IMR-90 (cell line): ENCODE measurements at regions not wholly inside any gene's neighbourhood (a gene's known extent, or its start where the extent isn't known, plus 50 kb on each side); places are given as distances from the start of the nearest gene placed in this dataset.

Source experiments
- ATAC-seq: fragments of 200-7000 bp; cut with Tn5 transposase; 2 replicates; pipeline ENCODE4 v1.9.1; 2020; ENCODE audit warnings: low read depth, mild to moderate bottlenecking, moderate library complexity
- BruUV-seq: library from RNA; stranded (reverse); fragments of 400-500 nt; replicated peaks from 2 replicates; lab custom pipeline; 2021; lab: Mats Ljungman, UMichigan
- CTCF ChIA-PET: fragments of 300-600 bp; formaldehyde crosslinking; extraction: SDS; loops from one replicate; lab custom pipeline; 2021; ENCODE audit warnings: antibody characterized with exemption; lab: Yijun Ruan, JAX
- POLR2A ChIA-PET: fragments of 300-600 bp; sonication (Branson Sonifier 250); formaldehyde crosslinking; loops from one replicate; lab custom pipeline; 2022; ENCODE audit warnings: antibody characterized with exemption; ENCODE audit not compliant: unreplicated experiment; lab: Charles Lee
- DNase-seq: peaks from one replicate; pipeline ENCODE4 v3.0.0; 2013
- H2AFZ ChIP-seq: replicated peaks from 2 replicates; pipeline ENCODE3; 2013; ENCODE audit warnings: low read length, mild to moderate bottlenecking; ENCODE audit not compliant: poor library complexity
- H2AK5ac ChIP-seq: 2 replicates; pipeline ENCODE4 v1.6.1; 2013; ENCODE audit warnings: low read depth, low read length, inconsistent platforms
- H2AK9ac ChIP-seq: replicated peaks from 2 replicates; pipeline ENCODE3; 2013; ENCODE audit warnings: mild to moderate bottlenecking, low read depth, low read length, moderate library complexity; ENCODE audit not compliant: poor library complexity
- H2BK120ac ChIP-seq: 2 replicates; pipeline ENCODE4 v1.6.1; 2013; ENCODE audit warnings: low read depth, low read length, inconsistent platforms
- H2BK15ac ChIP-seq: 3 replicates; pipeline ENCODE4 v1.6.1; 2013; ENCODE audit warnings: low read depth, low read length, inconsistent platforms
- H2BK20ac ChIP-seq: 2 replicates; pipeline ENCODE4 v1.6.1; 2013; ENCODE audit warnings: low read depth, mild to moderate bottlenecking, inconsistent platforms, low read length, moderate library complexity
- H2BK5ac ChIP-seq: 2 replicates; pipeline ENCODE4 v1.6.1; 2013; ENCODE audit warnings: mild to moderate bottlenecking, low read depth, low read length, inconsistent platforms; ENCODE audit not compliant: poor library complexity, severe bottlenecking
- H3K14ac ChIP-seq: replicated peaks from 2 replicates; pipeline ENCODE4 v1.6.1; 2013; ENCODE audit warnings: low read depth, low read length, inconsistent platforms
- H3K18ac ChIP-seq: 2 replicates; pipeline ENCODE4 v1.6.1; 2013; ENCODE audit warnings: low read depth, low read length, control low read depth
- H3K23ac ChIP-seq: 2 replicates; pipeline ENCODE4 v1.6.1; 2013; ENCODE audit warnings: low read depth, low read length, inconsistent platforms
- H3K27ac ChIP-seq: 2 replicates; pipeline ENCODE4 v1.5.1; 2013; ENCODE audit warnings: mild to moderate bottlenecking, control low read depth, low read length; ENCODE audit not compliant: insufficient read depth
- H3K27me3 ChIP-seq: 2 replicates; pipeline ENCODE4 v1.6.1; 2013; ENCODE audit warnings: low read length; ENCODE audit not compliant: control insufficient read depth, insufficient read depth
- H3K36me3 ChIP-seq: 2 replicates; pipeline ENCODE4 v1.6.1; 2013; ENCODE audit warnings: low read length, mixed read lengths; ENCODE audit not compliant: control insufficient read depth, insufficient read depth
- H3K4ac ChIP-seq: 2 replicates; pipeline ENCODE4 v1.6.1; 2013; ENCODE audit warnings: low read depth, low read length, inconsistent platforms
- H3K4me1 ChIP-seq: 2 replicates; pipeline ENCODE4 v1.6.1; 2013; ENCODE audit warnings: low read length, mixed read lengths; ENCODE audit not compliant: control insufficient read depth, insufficient read depth
- H3K4me2 ChIP-seq: 2 replicates; pipeline ENCODE4 v1.6.1; 2013; ENCODE audit warnings: low read depth, mild to moderate bottlenecking, control low read depth, low read length, moderate library complexity
- H3K4me3 ChIP-seq: 2 replicates; pipeline ENCODE4 v1.5.1; 2013; ENCODE audit warnings: low read depth, mild to moderate bottlenecking, control low read depth, low read length, moderate library complexity; ENCODE audit not compliant: insufficient read depth
- H3K56ac ChIP-seq: 2 replicates; pipeline ENCODE4 v1.6.1; 2013; ENCODE audit warnings: low read length, inconsistent platforms; ENCODE audit not compliant: insufficient read depth; ENCODE audit errors: extremely low read depth
- H3K79me1 ChIP-seq, 2 experiments: 2 replicates each; pipeline ENCODE4 v1.6.1; 2013; ENCODE audit warnings: low read length in 2 of 2, inconsistent platforms in 1 of 2, low read depth in 1 of 2
- H3K9ac ChIP-seq: 2 replicates; pipeline ENCODE4 v1.6.1; 2013; ENCODE audit warnings: low read depth, low read length, control low read depth
- H3K9me1 ChIP-seq: 2 replicates; pipeline ENCODE4 v1.6.1; 2013; ENCODE audit warnings: low read length, inconsistent platforms; ENCODE audit not compliant: insufficient read depth
- H3K9me3 ChIP-seq: 2 replicates; pipeline ENCODE4 v1.6.1; 2013; ENCODE audit warnings: low read length; ENCODE audit not compliant: control insufficient read depth, insufficient read depth
- H4K20me1 ChIP-seq: 2 replicates; pipeline ENCODE4 v1.6.1; 2013; ENCODE audit warnings: low read length, inconsistent platforms; ENCODE audit not compliant: insufficient read depth
- H4K5ac ChIP-seq: 2 replicates; pipeline ENCODE4 v1.6.1; 2013; ENCODE audit warnings: mild to moderate bottlenecking, low read depth, low read length, control low read depth
- H4K8ac ChIP-seq, 2 experiments: 2 replicates each; pipeline ENCODE4 v1.6.1; 2013; ENCODE audit warnings: low read depth in 2 of 2, low read length in 2 of 2, control low read depth in 1 of 2, inconsistent platforms in 1 of 2
- H4K91ac ChIP-seq: 2 replicates; pipeline ENCODE4 v1.6.1; 2013; ENCODE audit warnings: low read depth, low read length, inconsistent platforms; ENCODE audit not compliant: insufficient read depth
- BHLHE40 ChIP-seq: fragments of 150-350 bp; IDR thresholded peaks from 2 replicates; pipeline ENCODE4 v1.6.1; 2016; ENCODE audit warnings: mild to moderate bottlenecking, low read depth, low read length
- CEBPB ChIP-seq: IDR thresholded peaks from 2 replicates; pipeline ENCODE4 v1.6.1; 2012; ENCODE audit warnings: low read depth, low read length, improper control_type of control experiment
- CHD1 ChIP-seq: IDR thresholded peaks from 2 replicates; pipeline ENCODE4 v1.6.1; 2012; ENCODE audit warnings: low read depth, low read length, improper control_type of control experiment
- FOS ChIP-seq: fragments of 150-350 bp; IDR thresholded peaks from 2 replicates; pipeline ENCODE4 v1.6.1; 2016; ENCODE audit warnings: low read depth, low read length
- MAFK ChIP-seq: IDR thresholded peaks from 2 replicates; pipeline ENCODE4 v1.6.1; 2012; ENCODE audit warnings: low read depth, low read length, improper control_type of control experiment
- MAZ ChIP-seq: IDR thresholded peaks from 2 replicates; pipeline ENCODE4 v1.6.1; 2012; ENCODE audit warnings: low read depth, mild to moderate bottlenecking, low read length, improper control_type of control experiment, moderate library complexity, borderline replicate concordance
- MXI1 ChIP-seq: IDR thresholded peaks from 2 replicates; pipeline ENCODE4 v1.6.1; 2012; ENCODE audit warnings: low read depth, mild to moderate bottlenecking, low read length, moderate library complexity, borderline replicate concordance
- NFE2L2 ChIP-seq: fragments of 150-350 bp; IDR thresholded peaks from 2 replicates; pipeline ENCODE4 v1.6.1; 2016; ENCODE audit warnings: low read depth, mild to moderate bottlenecking, low read length
- POLR2A ChIP-seq: IDR thresholded peaks from 2 replicates; pipeline ENCODE4 v1.6.1; 2012; ENCODE audit warnings: mild to moderate bottlenecking, low read depth, low read length
- RAD21 ChIP-seq: IDR thresholded peaks from 2 replicates; pipeline ENCODE4 v1.6.1; 2012; ENCODE audit warnings: low read length, improper control_type of control experiment
- RCOR1 ChIP-seq: IDR thresholded peaks from 2 replicates; pipeline ENCODE4 v1.6.1; 2012; ENCODE audit warnings: mild to moderate bottlenecking, low read length, improper control_type of control experiment; ENCODE audit not compliant: insufficient replicate concordance
- RFX5 ChIP-seq: IDR thresholded peaks from 2 replicates; pipeline ENCODE4 v1.8.0; 2012; ENCODE audit warnings: low read depth, mild to moderate bottlenecking, low read length, moderate library complexity
- SMC3 ChIP-seq: fragments of 150-350 bp; IDR thresholded peaks from 2 replicates; pipeline ENCODE4 v1.6.1; 2016; ENCODE audit warnings: low read depth, mild to moderate bottlenecking, antibody characterized with exemption, low read length, moderate library complexity
- WGBS, 2 experiments: methylation state at CpG; one replicate each; pipeline versions ENCODE4 v1.1.5 to v1.1.7; 2013; ENCODE audit warnings: missing lambda C conversion rate in 2 of 2; ENCODE audit not compliant: insufficient read length in 1 of 2; ENCODE audit errors: extremely low coverage in 2 of 2; 5-methylcytosine and 5-hydroxymethylcytosine counted together
- dilution Hi-C: fragments of 300-500 bp; cut with HindIII; formaldehyde crosslinking; loops from one replicate; pipeline ENCODE4 v1.14.3; 2018; ENCODE audit warnings: low sequenced_read_pairs; ENCODE audit not compliant: unreplicated experiment
- in situ Hi-C: fragments of 300-500 bp; cut with MboI; formaldehyde crosslinking; loops from 3 replicates; pipeline ENCODE4 v1.14.3; 2019; ENCODE audit warnings: low sequenced_read_pairs, inconsistent platforms, mixed read lengths
- intact Hi-C: fragments of 100-400 bp; cut with micrococcal nuclease; formaldehyde crosslinking; loops from 2 replicates; pipeline ENCODE4 v1.10.0; 2022
- TF ChIP-seq, protein P1 (sequence below): fragments of 150-350 bp; IDR thresholded peaks from 2 replicates; pipeline ENCODE4 v1.6.1; 2017; ENCODE audit warnings: mild to moderate bottlenecking, antibody characterized with exemption, low read length, low read depth
- TF ChIP-seq, protein P2 (sequence below): fragments of 150-350 bp; IDR thresholded peaks from 2 replicates; pipeline ENCODE4 v1.6.1; 2016; ENCODE audit warnings: low read depth, mild to moderate bottlenecking, low read length, moderate library complexity, borderline replicate concordance
- TF ChIP-seq, protein P3 (sequence below): conservative IDR thresholded peaks from 2 replicates; pipeline ENCODE4 v1.5.1; 2012; ENCODE audit warnings: mild to moderate bottlenecking, low read depth, low read length, improper control_type of control experiment

DNA sequence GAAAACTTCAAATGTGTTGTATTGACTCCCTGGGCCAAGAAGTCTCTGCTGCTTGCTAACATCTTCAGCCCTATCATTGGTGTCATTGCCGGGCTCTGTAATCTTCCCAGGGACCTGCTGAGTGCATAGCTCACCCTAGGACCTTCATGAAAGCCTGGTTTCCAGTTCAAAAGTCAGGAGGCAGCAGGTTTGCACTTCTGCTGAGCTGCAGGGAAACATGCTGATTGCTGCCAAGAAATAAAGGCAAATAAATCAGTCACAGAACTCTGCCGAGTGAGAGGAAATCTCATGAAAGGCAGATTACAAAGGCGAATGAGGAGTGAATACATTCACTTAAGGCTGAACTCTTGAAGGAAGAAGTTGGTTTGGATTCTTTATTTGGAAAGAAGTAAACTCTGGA, 1947.6 kb upstream of the CELF4 start:
- Histone ChIP-seq H2AK9ac (no peak overlapping the region), H2BK20ac (no peak overlapping the region), H3K14ac (no peak overlapping the region), H2AK5ac (no peak overlapping the region), H3K36me3 (no peaks in the 10 kb centered on the region), H3K9me3 (no peaks in the 10 kb centered on the region), H3K27ac (no peak overlapping the region), H3K4me1 (no peaks in the 10 kb centered on the region), H2AFZ (no peak overlapping the region), H4K5ac (no peak overlapping the region), H4K91ac (no peak overlapping the region), H3K9ac (no peak overlapping the region), H4K20me1 (no peaks in the 10 kb centered on the region), H2BK5ac (no peak overlapping the region), H3K18ac (no peak overlapping the region), H3K4me2 (no peak overlapping the region), H3K4ac (no peak overlapping the region), H3K79me1 (no peaks in the 10 kb centered on the region), H2BK120ac (no peak overlapping the region), H4K8ac (no peak overlapping the region), H3K23ac (no peak overlapping the region), H2BK15ac (no peak overlapping the region), H3K56ac (no peak overlapping the region), H3K27me3 (no peaks in the 10 kb centered on the region), H3K4me3 (no peak overlapping the region), H3K9me1 (no peaks in the 10 kb centered on the region)
- intact Hi-C loops, result no loop called here
- ChIA-PET CTCF (interaction anchor here (0.6 kb wide), 1 partner anchor 1899 kb away, joined by 4 read pairs; no protein-coding TSS in a partner anchor), POLR2A (no interaction called here)
- dilution Hi-C loops, result no loop called here
- no CpG with 5 or more reads among the region's 3 CpGs for WGBS, 2 experiments
- DNase-seq (no peak), ATAC-seq (no peak)
- TF ChIP-seq, protein P1, sequence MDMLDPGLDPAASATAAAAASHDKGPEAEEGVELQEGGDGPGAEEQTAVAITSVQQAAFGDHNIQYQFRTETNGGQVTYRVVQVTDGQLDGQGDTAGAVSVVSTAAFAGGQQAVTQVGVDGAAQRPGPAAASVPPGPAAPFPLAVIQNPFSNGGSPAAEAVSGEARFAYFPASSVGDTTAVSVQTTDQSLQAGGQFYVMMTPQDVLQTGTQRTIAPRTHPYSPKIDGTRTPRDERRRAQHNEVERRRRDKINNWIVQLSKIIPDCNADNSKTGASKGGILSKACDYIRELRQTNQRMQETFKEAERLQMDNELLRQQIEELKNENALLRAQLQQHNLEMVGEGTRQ, result no peak
- TF ChIP-seq RAD21, result no peak
- no peak for TF ChIP-seq MAFK
- no peak for TF ChIP-seq CEBPB
- no peak for TF ChIP-seq MAZ
- TF ChIP-seq BHLHE40, result no peak
- no peak for TF ChIP-seq RFX5
- TF ChIP-seq NFE2L2, result no peak
- no peak for TF ChIP-seq POLR2A
- TF ChIP-seq, protein P2, sequence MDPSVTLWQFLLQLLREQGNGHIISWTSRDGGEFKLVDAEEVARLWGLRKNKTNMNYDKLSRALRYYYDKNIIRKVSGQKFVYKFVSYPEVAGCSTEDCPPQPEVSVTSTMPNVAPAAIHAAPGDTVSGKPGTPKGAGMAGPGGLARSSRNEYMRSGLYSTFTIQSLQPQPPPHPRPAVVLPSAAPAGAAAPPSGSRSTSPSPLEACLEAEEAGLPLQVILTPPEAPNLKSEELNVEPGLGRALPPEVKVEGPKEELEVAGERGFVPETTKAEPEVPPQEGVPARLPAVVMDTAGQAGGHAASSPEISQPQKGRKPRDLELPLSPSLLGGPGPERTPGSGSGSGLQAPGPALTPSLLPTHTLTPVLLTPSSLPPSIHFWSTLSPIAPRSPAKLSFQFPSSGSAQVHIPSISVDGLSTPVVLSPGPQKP, result no peak
- no peak for TF ChIP-seq MXI1
- TF ChIP-seq, protein P3, sequence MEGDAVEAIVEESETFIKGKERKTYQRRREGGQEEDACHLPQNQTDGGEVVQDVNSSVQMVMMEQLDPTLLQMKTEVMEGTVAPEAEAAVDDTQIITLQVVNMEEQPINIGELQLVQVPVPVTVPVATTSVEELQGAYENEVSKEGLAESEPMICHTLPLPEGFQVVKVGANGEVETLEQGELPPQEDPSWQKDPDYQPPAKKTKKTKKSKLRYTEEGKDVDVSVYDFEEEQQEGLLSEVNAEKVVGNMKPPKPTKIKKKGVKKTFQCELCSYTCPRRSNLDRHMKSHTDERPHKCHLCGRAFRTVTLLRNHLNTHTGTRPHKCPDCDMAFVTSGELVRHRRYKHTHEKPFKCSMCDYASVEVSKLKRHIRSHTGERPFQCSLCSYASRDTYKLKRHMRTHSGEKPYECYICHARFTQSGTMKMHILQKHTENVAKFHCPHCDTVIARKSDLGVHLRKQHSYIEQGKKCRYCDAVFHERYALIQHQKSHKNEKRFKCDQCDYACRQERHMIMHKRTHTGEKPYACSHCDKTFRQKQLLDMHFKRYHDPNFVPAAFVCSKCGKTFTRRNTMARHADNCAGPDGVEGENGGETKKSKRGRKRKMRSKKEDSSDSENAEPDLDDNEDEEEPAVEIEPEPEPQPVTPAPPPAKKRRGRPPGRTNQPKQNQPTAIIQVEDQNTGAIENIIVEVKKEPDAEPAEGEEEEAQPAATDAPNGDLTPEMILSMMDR, result no peak
- TF ChIP-seq CHD1, result no peak
- no peak for TF ChIP-seq SMC3
- TF ChIP-seq RCOR1, result no peak
- no peak for TF ChIP-seq FOS
- in situ Hi-C loops, result no loop called here
- BruUV-seq, result no TSS peak
